HuH-7 (cell line): ENCODE measurements at regions not wholly inside any gene's neighbourhood (a gene's known extent, or its start where the extent isn't known, plus 50 kb on each side); places are given as distances from the start of the nearest gene placed in this dataset.

ENCODE experiments used
- DNase-seq: peaks from one replicate; pipeline ENCODE4 v3.0.0; 2011; ENCODE audit warnings: low spot score

DNA sequence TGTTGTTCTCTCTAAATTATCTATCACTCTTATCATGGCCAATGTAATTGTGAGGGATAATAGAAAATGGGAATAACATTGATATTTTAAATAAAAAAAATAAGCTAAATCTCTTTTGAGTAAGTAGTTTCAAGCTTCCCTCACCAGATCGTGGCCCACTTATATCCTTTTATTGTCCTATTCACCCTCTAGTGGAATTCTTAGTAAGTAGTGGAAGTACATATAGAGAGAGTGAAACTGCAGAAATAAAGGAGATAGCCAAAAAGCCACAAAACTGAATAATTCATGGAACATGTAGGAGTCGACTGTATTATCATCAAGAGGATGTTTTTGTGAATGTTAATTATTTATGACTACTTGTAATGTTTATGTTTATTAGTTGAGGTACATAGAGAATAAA, 66.1 kb upstream of the DTNA start:
- no peak for DNase-seq

- no peak for DNase-seq
Observed at GRCh38 chr18:34647251-34647650, 62.8 kb upstream of the DTNA start.

GRCh38 chr18:34648269-34648985, 61.7 kb upstream of the DTNA start:
- no peak for DNase-seq

- no peak for DNase-seq
Observed at GRCh38 chr18:34649080-34649479, 61.0 kb upstream of the DTNA start.

DNA sequence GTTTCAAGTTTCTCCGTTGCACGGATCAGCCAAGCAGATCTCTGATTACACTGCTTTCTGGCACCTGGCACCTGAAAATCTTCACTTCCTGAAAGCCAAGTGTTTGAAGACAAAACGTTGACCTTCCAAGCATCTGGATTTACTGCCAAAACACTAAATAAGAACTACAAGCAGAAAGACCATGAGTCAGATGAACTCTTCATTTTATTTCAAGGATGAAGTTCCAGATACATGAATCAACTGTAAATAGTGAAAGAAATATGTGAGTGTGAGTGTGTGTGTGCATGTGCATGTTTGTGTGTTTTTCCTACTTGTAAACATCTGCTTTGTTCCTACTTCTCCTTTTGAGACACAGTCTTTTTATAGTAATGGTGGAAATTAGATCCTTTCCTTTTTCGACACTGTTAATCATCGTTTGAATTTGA, 60.0 kb upstream of the DTNA start:
- no peak for DNase-seq

DNA sequence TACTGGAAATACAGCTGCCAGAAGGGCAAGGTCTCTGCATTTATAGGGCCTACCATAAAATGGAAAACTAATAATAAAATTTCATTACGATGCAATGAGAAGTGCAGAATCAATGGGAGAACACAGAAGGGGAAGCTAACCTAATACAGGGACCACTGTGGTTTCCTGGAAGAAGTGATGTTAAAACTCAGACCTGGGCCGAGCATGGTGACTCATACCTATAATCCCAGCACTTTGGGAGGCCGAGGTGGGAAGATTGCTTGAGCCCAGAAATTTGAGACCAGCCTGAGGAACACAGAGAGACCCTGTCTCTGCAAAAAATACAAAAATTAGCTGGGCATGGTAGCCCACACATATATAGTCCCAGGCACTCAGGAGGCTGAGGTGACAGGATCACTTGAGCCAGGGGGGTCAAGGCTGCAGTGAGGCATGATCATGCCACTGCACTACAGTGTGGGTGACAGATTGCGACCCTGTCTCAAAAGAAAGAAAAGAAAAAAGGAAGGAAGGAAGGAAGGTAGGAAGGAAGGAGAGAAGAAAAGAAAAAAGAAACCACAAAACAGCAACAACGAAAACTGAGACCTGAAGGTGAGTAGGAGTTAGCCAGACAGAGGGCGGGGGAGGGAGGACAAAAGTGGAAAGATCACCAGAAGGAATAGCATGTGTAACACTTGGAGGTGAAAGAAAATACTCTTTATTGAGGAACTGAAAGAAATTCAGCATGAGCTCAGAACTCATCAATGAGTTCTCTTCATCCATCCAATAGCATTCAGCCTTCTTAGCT, 58.3 kb upstream of the DTNA start:
- DNase-seq: no peak

- DNase-seq: no peak
Observed at GRCh38 chr18:34655131-34655530, 55.0 kb upstream of the DTNA start.

- no peak for DNase-seq
Observed at GRCh38 chr18:34657860-34658500, 52.1 kb upstream of the DTNA start.

GRCh38 chr18:34659579-34660517, 50.2 kb upstream of the DTNA start:
- peak; percentile 16 for DNase-seq
